ENCODE measurements at regions not wholly inside any gene's neighbourhood (a gene's known extent, or its start where the extent isn't known, plus 50 kb on each side); places are given as distances from the start of the nearest gene placed in this dataset.

DNA sequence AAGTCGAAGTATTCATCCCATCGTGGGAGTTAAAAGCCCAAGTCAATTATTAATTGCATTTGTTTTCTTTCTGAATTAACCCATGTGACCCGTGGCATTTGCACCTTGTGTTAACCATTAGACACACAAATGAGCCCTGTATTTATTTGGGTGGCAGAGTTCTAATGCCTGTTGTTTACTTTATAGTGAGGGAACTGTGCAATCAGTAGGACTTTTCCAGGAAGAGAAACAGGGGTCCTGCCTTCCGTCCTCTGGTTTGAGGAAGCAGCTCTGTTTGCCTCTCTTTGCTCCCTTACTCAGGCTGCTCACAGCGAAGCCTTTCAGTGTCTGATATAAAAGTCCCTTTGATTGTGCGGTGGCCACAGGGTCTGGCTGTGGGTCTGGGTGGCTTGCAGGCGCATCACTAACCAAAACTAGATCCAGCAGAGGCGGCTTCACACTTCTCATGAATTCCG lies 263.6 kb downstream of the PTTG2 start (continued):
- TF ChIP-seq CENPT (CRISPR knock-in tag; IDR thresholded peaks at IDR 0.05; ENCODE audit: low read depth) (no peak), CREB1 (IDR thresholded peaks at IDR 0.05) (no peak), CREB1 (CRISPR knock-in tag; IDR thresholded peaks at IDR 0.05) (peak; percentile 72), JUNB (CRISPR knock-in tag; IDR thresholded peaks at IDR 0.05; ENCODE audit: borderline replicate concordance) (no peak), UBTF (CRISPR knock-in tag; IDR thresholded peaks at IDR 0.05) (peak; percentile 35; the same call in 1 of the 2 replicates)
- TF ChIP-seq, protein P1, sequence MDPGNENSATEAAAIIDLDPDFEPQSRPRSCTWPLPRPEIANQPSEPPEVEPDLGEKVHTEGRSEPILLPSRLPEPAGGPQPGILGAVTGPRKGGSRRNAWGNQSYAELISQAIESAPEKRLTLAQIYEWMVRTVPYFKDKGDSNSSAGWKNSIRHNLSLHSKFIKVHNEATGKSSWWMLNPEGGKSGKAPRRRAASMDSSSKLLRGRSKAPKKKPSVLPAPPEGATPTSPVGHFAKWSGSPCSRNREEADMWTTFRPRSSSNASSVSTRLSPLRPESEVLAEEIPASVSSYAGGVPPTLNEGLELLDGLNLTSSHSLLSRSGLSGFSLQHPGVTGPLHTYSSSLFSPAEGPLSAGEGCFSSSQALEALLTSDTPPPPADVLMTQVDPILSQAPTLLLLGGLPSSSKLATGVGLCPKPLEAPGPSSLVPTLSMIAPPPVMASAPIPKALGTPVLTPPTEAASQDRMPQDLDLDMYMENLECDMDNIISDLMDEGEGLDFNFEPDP (CRISPR knock-in tag; conservative IDR thresholded peaks at IDR 0.05), result no peak

GRCh38 chr4:38224850-38225249 lies 264.7 kb downstream of the PTTG2 start:
- Histone ChIP-seq H3K27ac (ENCODE audit: extremely low read length, insufficient read depth, low read length) (peak overlapping the region; percentile 68), H3K4me1 (ENCODE audit: insufficient read depth, low read length) (peaks cover 47% of the 10 kb centered on the region), H3K27me3 (ENCODE audit: control insufficient read depth in 1 of 2, insufficient read depth in 2 of 2, low read length in 2 of 2) (no peaks in the 10 kb centered on the region), H4K20me1 (ENCODE audit: insufficient read depth, low read length) (no peaks in the 10 kb centered on the region), H2AFZ (ENCODE audit: low read length) (no peak overlapping the region), H3K4me3 (replicated peaks in 1 of 3; ENCODE audit: insufficient read depth in 1 of 3, low read depth in 2 of 3, low read length in 3 of 3) (no peak overlapping the region), H3K9me3 (ENCODE audit: low read length) (no peaks in the 10 kb centered on the region), H3K4me2 (ENCODE audit: low read depth, low read length) (peak overlapping the region; percentile 77), H3K36me3 (replicated peaks in 1 of 2; ENCODE audit: control insufficient read depth in 1 of 2, insufficient read depth in 2 of 2, low read length in 2 of 2) (no peaks in the 10 kb centered on the region), H3K9ac (ENCODE audit: insufficient read depth, low read depth, low read length) (0 out of 2 replicates have a peak overlapping the region, but pooled peaks have one; percentile 33), H3K79me2 (ENCODE audit: insufficient read depth, low read length) (no peaks in the 10 kb centered on the region)
- ChIA-PET CTCF (ENCODE audit: low intra/inter-chr PET ratio, low total read pairs) (no interaction called here), POLR2A (no interaction called here)
- in situ Hi-C loops (cut with HindIII; ENCODE audit: extremely low pct_ligation_motif_present, low pct_unique_long_range_greater_than_20kb), result no loop called here
- FAIRE-seq (no peak), ATAC-seq (no peak), DNase-seq (ENCODE audit: low spot score) (no peak)
- intact Hi-C loops (cut with micrococcal nuclease; ENCODE audit: unreplicated experiment), result no loop called here
- BruUV-seq (replicated peaks), result no TSS peak
- TF ChIP-seq ZNF264 (CRISPR knock-in tag; IDR thresholded peaks at IDR 0.05), result peak; percentile 98
- no peak for TF ChIP-seq GPBP1L1 (CRISPR knock-in tag; IDR thresholded peaks at IDR 0.05)
- no peak for TF ChIP-seq ZNF704 (CRISPR knock-in tag; IDR thresholded peaks at IDR 0.05; ENCODE audit: borderline replicate concordance)
- TF ChIP-seq, protein P2, sequence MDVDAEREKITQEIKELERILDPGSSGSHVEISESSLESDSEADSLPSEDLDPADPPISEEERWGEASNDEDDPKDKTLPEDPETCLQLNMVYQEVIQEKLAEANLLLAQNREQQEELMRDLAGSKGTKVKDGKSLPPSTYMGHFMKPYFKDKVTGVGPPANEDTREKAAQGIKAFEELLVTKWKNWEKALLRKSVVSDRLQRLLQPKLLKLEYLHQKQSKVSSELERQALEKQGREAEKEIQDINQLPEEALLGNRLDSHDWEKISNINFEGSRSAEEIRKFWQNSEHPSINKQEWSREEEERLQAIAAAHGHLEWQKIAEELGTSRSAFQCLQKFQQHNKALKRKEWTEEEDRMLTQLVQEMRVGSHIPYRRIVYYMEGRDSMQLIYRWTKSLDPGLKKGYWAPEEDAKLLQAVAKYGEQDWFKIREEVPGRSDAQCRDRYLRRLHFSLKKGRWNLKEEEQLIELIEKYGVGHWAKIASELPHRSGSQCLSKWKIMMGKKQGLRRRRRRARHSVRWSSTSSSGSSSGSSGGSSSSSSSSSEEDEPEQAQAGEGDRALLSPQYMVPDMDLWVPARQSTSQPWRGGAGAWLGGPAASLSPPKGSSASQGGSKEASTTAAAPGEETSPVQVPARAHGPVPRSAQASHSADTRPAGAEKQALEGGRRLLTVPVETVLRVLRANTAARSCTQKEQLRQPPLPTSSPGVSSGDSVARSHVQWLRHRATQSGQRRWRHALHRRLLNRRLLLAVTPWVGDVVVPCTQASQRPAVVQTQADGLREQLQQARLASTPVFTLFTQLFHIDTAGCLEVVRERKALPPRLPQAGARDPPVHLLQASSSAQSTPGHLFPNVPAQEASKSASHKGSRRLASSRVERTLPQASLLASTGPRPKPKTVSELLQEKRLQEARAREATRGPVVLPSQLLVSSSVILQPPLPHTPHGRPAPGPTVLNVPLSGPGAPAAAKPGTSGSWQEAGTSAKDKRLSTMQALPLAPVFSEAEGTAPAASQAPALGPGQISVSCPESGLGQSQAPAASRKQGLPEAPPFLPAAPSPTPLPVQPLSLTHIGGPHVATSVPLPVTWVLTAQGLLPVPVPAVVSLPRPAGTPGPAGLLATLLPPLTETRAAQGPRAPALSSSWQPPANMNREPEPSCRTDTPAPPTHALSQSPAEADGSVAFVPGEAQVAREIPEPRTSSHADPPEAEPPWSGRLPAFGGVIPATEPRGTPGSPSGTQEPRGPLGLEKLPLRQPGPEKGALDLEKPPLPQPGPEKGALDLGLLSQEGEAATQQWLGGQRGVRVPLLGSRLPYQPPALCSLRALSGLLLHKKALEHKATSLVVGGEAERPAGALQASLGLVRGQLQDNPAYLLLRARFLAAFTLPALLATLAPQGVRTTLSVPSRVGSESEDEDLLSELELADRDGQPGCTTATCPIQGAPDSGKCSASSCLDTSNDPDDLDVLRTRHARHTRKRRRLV (CRISPR knock-in tag; IDR thresholded peaks at IDR 0.05), result no peak
- no peak for TF ChIP-seq SAFB2 (CRISPR knock-in tag; IDR thresholded peaks at IDR 0.05; ENCODE audit: borderline replicate concordance, low read depth)
- 78% methylated on average over 3 of the region's 3 CpGs for whole genome bisulfite sequencing (ENCODE audit: low lambda C conversion rate)
